Astrocyte (in vitro differentiated cells and primary cell): ENCODE measurements at regions not wholly inside any gene's neighbourhood (a gene's known extent, or its start where the extent isn't known, plus 50 kb on each side); places are given as distances from the start of the nearest gene placed in this dataset.
"Not testable (repeated sequence)": the region's sequence is repeated elsewhere in the genome, so short reads cannot be mapped to it uniquely, and the experiment has no call there.

Experiments used
- DNase-seq: peaks from one replicate; pipeline ENCODE4 v3.0.0-alpha.2; 2010; ENCODE audit warnings: low read depth
- FAIRE-seq: peaks from 2 replicates; lab custom pipeline; 2011; peaks lifted over from hg19 to GRCh38; lab: Jason Lieb, UNC
- H2AFZ ChIP-seq: 2 replicates; pipeline ENCODE4 v1.6.0; 2012; ENCODE audit warnings: low read depth, low read length, inconsistent platforms
- H3K27ac ChIP-seq: 2 replicates; pipeline ENCODE4 v1.5.1; 2011; ENCODE audit warnings: low read depth, low read length, inconsistent platforms
- H3K27me3 ChIP-seq: 2 replicates; pipeline ENCODE4 v1.6.0; 2011; ENCODE audit warnings: low read length, inconsistent platforms; ENCODE audit not compliant: insufficient read depth
- H3K36me3 ChIP-seq: 2 replicates; pipeline ENCODE4 v1.5.1; 2011; ENCODE audit warnings: low read length, inconsistent platforms; ENCODE audit not compliant: insufficient read depth
- H3K4me1 ChIP-seq: 2 replicates; pipeline ENCODE4 v1.5.1; 2011; ENCODE audit warnings: low read length, inconsistent platforms; ENCODE audit not compliant: insufficient read depth
- H3K4me2 ChIP-seq: 2 replicates; pipeline ENCODE4 v1.6.0; 2012; ENCODE audit warnings: low read length, inconsistent platforms
- H3K4me3 ChIP-seq: 2 replicates; pipeline ENCODE4 v1.5.1; 2011; ENCODE audit warnings: low read depth, mild to moderate bottlenecking, low read length, inconsistent platforms; ENCODE audit not compliant: insufficient read depth
- H3K79me2 ChIP-seq: 2 replicates; pipeline ENCODE4 v1.6.0; 2012; ENCODE audit warnings: mild to moderate bottlenecking, low read length, inconsistent platforms; ENCODE audit not compliant: insufficient read depth
- H3K9ac ChIP-seq: 2 replicates; pipeline ENCODE4 v1.6.0; 2012; ENCODE audit warnings: mild to moderate bottlenecking, low read length, inconsistent platforms
- H3K9me3 ChIP-seq: 2 replicates; pipeline ENCODE4 v1.5.1; 2012; ENCODE audit warnings: low read depth, mild to moderate bottlenecking, low read length, inconsistent platforms; ENCODE audit not compliant: insufficient read depth
- H4K20me1 ChIP-seq: 2 replicates; pipeline ENCODE4 v1.6.0; 2012; ENCODE audit warnings: low read length, inconsistent platforms; ENCODE audit not compliant: insufficient read depth
- H3K27ac Mint-ChIP-seq: one replicate; pipeline ENCODE4 v1.8.0; 2021; ENCODE audit warnings: mild to moderate bottlenecking, mixed read lengths; ENCODE audit not compliant: unreplicated experiment
- H3K27me3 Mint-ChIP-seq: one replicate; pipeline ENCODE4 v1.8.0; 2021; ENCODE audit warnings: low read depth, mixed read lengths; ENCODE audit not compliant: unreplicated experiment
- H3K36me3 Mint-ChIP-seq: one replicate; pipeline ENCODE4 v1.8.0; 2021; ENCODE audit warnings: low read depth, mixed read lengths; ENCODE audit not compliant: unreplicated experiment
- H3K4me1 Mint-ChIP-seq: one replicate; pipeline ENCODE4 v1.8.0; 2021; ENCODE audit warnings: low read depth, mixed read lengths; ENCODE audit not compliant: unreplicated experiment
- H3K4me3 Mint-ChIP-seq: one replicate; pipeline ENCODE4 v1.8.0; 2021; ENCODE audit warnings: mild to moderate bottlenecking, moderate library complexity, mixed read lengths; ENCODE audit not compliant: unreplicated experiment
- H3K9me3 Mint-ChIP-seq: one replicate; pipeline ENCODE4 v1.8.0; 2021; ENCODE audit warnings: mild to moderate bottlenecking, mixed read lengths; ENCODE audit not compliant: unreplicated experiment
- CTCF ChIP-seq: IDR thresholded peaks from 2 replicates; pipeline ENCODE4 v1.5.1; 2011; ENCODE audit warnings: low read depth, mild to moderate bottlenecking, inconsistent platforms, low read length, moderate library complexity; ENCODE audit not compliant: insufficient read depth
- EZH2 ChIP-seq: IDR thresholded peaks from 2 replicates; pipeline ENCODE4 v1.6.1; 2012; ENCODE audit warnings: mild to moderate bottlenecking, low read length, inconsistent platforms; ENCODE audit not compliant: insufficient read depth

GRCh38 chr3:151537726-151538125 is 76.9 kb upstream of the IGSF10 start:
- Histone ChIP-seq H4K20me1 (no peaks in the 10 kb centered on the region), H3K9ac (no peak overlapping the region), H3K4me1 (peaks cover 7% of the 10 kb centered on the region), H3K4me2 (peak overlapping the region; percentile 55), H3K79me2 (no peaks in the 10 kb centered on the region), H3K4me3 (no peak overlapping the region), H3K9me3 (no peaks in the 10 kb centered on the region), H3K27ac (no peak overlapping the region), H3K36me3 (no peaks in the 10 kb centered on the region), H2AFZ (peak overlapping the region; percentile 52), H3K27me3 (no peaks in the 10 kb centered on the region)
- H3K36me3 Mint-ChIP-seq, result no peaks in the 10 kb centered on the region
- DNase-seq (peak; percentile 55), FAIRE-seq (no peak)
- TF ChIP-seq EZH2 (no peak), CTCF (no peak)
- H3K27me3 Mint-ChIP-seq, result no peaks in the 10 kb centered on the region
- H3K27ac Mint-ChIP-seq, result peak overlapping the region; percentile 73
- no peaks in the 10 kb centered on the region for H3K9me3 Mint-ChIP-seq
- H3K4me3 Mint-ChIP-seq, result no peak overlapping the region
- peaks cover 26% of the 10 kb centered on the region for H3K4me1 Mint-ChIP-seq

- Histone ChIP-seq H3K79me2 (no peaks in the 10 kb centered on the region), H3K4me2 (no peak overlapping the region), H3K9me3 (no peaks in the 10 kb centered on the region), H3K27ac (no peak overlapping the region), H3K4me1 (no peaks in the 10 kb centered on the region), H3K27me3 (no peaks in the 10 kb centered on the region), H4K20me1 (no peaks in the 10 kb centered on the region), H2AFZ (no peak overlapping the region), H3K9ac (no peak overlapping the region), H3K4me3 (no peak overlapping the region), H3K36me3 (no peaks in the 10 kb centered on the region)
- FAIRE-seq, result no peak
- Mint-ChIP-seq H3K27ac (no peak overlapping the region), H3K4me3 (no peak overlapping the region), H3K4me1 (no peaks in the 10 kb centered on the region), H3K36me3 (no peaks in the 10 kb centered on the region), H3K9me3 (peaks cover under 1% of the 10 kb centered on the region), H3K27me3 (no peaks in the 10 kb centered on the region)
- TF ChIP-seq CTCF, result no peak
- TF ChIP-seq EZH2, result no peak
- DNase-seq, result no peak
These were observed 65.9 kb upstream of the IGSF10 start for GRCh38 chr3:151526757-151527156.

- H3K27ac Mint-ChIP-seq, result no peak overlapping the region
- FAIRE-seq (no peak), DNase-seq (no peak)
- H3K27me3 Mint-ChIP-seq, result no peaks in the 10 kb centered on the region
- no peak for TF ChIP-seq CTCF
- no peak for TF ChIP-seq EZH2
- no peak overlapping the region for H3K9ac ChIP-seq
- H3K4me1 ChIP-seq, result no peaks in the 10 kb centered on the region
- no peaks in the 10 kb centered on the region for H3K4me1 Mint-ChIP-seq
- H3K27me3 ChIP-seq, result no peaks in the 10 kb centered on the region
- H3K4me3 Mint-ChIP-seq, result no peak overlapping the region
- no peak overlapping the region for H3K4me2 ChIP-seq
- no peak overlapping the region for H2AFZ ChIP-seq
- no peak overlapping the region for H3K4me3 ChIP-seq
- H3K36me3 Mint-ChIP-seq, result no peaks in the 10 kb centered on the region
- no peaks in the 10 kb centered on the region for H3K36me3 ChIP-seq
- no peak overlapping the region for H3K27ac ChIP-seq
- no peaks in the 10 kb centered on the region for H3K79me2 ChIP-seq
- peaks cover 5% of the 10 kb centered on the region for H3K9me3 Mint-ChIP-seq
- H4K20me1 ChIP-seq, result no peaks in the 10 kb centered on the region
- H3K9me3 ChIP-seq, result no peaks in the 10 kb centered on the region
These were observed 59.2 kb upstream of the IGSF10 start for GRCh38 chr3:151520105-151520504.

- not testable (repeated sequence) for H3K4me1 ChIP-seq, H3K9me3 Mint-ChIP-seq, H3K27ac ChIP-seq, H3K27ac Mint-ChIP-seq, DNase-seq, H3K4me1 Mint-ChIP-seq, H4K20me1 ChIP-seq, H3K36me3 ChIP-seq, FAIRE-seq, H3K4me3 ChIP-seq, H3K79me2 ChIP-seq, H3K27me3 Mint-ChIP-seq, H2AFZ ChIP-seq, H3K36me3 Mint-ChIP-seq, H3K9me3 ChIP-seq, H3K27me3 ChIP-seq, H3K4me2 ChIP-seq, H3K4me3 Mint-ChIP-seq, H3K9ac ChIP-seq
These were observed 50.6 kb upstream of the IGSF10 start for GRCh38 chr3:151511433-151511832.
